Left lung (tissue), 4 donors: ENCODE measurements at regions not wholly inside any gene's neighbourhood (a gene's known extent, or its start where the extent isn't known, plus 50 kb on each side); places are given as distances from the start of the nearest gene placed in this dataset.

Source experiments
- ATAC-seq: fragments of 200-7000 bp; cut with Tn5 transposase; one replicate; pipeline ENCODE4 v1.9.1; 2020; ENCODE audit warnings: moderate library complexity
- DNase-seq, 4 donors: peaks; one replicate each; pipeline ENCODE4 v3.0.0-alpha.2; 2013 to 2020
- H3K27ac ChIP-seq, 2 donors: fragments of 200-600 bp; sonication (generic) in 1 of 2; one replicate each; pipeline versions ENCODE4 v1.5.0 to v1.8.0; 2020 to 2021
- H3K27me3 ChIP-seq, 2 donors: fragments of 200-600 bp; sonication (generic) in 1 of 2; one replicate each; pipeline versions ENCODE4 v1.5.0 to v1.8.0; 2020 to 2021
- H3K36me3 ChIP-seq, 2 donors: fragments of 200-600 bp; sonication (generic) in 1 of 2; one replicate each; pipeline versions ENCODE4 v1.5.0 to v1.8.0; 2020 to 2021
- H3K4me1 ChIP-seq, 2 donors: fragments of 200-600 bp; one replicate each; pipeline ENCODE4 v1.8.0; 2021
- H3K4me3 ChIP-seq, 2 donors: fragments of 200-600 bp; sonication (generic) in 1 of 2; one replicate each; pipeline versions ENCODE4 v1.5.0 to v1.8.0; 2020 to 2021; ENCODE audit warnings: mild to moderate bottlenecking in 1 of 2
- H3K9me3 ChIP-seq, 2 donors: fragments of 200-600 bp; sonication (generic) in 1 of 2; one replicate each; pipeline versions ENCODE4 v1.5.0 to v1.8.0; 2020 to 2021
- intact Hi-C, 2 donors: fragments of 100-400 bp; cut with DNase I; formaldehyde crosslinking; loops; one replicate each; pipeline versions ENCODE4 v1.11.2 to v1.14.2; 2022
- TF ChIP-seq, protein P1 (sequence below), 2 donors: fragments of 200-600 bp; sonication (generic) in 1 of 2; IDR thresholded peaks; one replicate each; pipeline versions ENCODE4 v1.5.0 to v1.8.0; 2021; ENCODE audit warnings: antibody characterized with exemption in 2 of 2
- donor health status: DM: no; HTN: yes; CAD: no.
- donor health status: DM: no; HTN: no; CAD: no.

DNA sequence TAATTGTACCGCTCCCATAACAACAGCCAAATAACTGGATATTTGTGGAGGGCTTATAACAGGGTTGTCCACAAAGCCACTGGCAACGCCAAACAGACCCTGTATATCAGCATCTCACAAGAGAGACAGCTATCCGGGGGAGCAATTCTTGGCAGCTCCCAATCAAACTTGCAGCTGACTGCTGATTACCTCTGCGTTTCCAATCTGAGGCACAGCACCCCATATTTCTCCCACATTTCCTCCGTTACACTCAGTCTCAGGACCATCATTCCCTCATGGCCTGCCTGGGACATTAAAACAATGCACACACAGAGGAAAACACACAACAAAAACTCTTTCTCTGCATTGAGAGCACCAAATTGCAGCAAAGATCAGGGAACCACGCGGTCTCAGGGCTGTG is 67.8 kb upstream of the SDK1 start:
- TF ChIP-seq, protein P1, sequence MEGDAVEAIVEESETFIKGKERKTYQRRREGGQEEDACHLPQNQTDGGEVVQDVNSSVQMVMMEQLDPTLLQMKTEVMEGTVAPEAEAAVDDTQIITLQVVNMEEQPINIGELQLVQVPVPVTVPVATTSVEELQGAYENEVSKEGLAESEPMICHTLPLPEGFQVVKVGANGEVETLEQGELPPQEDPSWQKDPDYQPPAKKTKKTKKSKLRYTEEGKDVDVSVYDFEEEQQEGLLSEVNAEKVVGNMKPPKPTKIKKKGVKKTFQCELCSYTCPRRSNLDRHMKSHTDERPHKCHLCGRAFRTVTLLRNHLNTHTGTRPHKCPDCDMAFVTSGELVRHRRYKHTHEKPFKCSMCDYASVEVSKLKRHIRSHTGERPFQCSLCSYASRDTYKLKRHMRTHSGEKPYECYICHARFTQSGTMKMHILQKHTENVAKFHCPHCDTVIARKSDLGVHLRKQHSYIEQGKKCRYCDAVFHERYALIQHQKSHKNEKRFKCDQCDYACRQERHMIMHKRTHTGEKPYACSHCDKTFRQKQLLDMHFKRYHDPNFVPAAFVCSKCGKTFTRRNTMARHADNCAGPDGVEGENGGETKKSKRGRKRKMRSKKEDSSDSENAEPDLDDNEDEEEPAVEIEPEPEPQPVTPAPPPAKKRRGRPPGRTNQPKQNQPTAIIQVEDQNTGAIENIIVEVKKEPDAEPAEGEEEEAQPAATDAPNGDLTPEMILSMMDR (IDR thresholded peaks at IDR 0.05) = no peak

DNA sequence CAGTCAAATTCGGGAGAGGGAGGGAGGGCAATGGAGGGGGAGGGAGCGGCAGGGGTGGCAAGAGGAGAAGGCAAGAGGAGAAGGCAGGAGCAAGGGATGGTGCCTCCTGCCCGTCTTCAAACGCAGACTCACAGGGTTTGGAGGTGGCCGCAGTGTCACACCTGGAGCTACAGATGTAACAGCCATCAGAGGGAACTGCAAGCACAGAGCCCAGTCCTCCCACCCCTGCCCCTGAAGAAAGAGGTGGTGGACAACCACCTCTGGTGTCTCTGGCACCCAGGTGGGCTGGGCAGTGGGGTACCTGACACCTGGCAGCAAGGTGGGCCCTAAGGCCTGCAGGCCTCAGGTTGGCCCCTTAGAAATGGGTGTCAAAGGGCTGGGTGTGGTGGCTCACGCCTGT is 67.0 kb upstream of the SDK1 start:
- H3K4me3 ChIP-seq = no peak overlapping the region
- DNase-seq = no peak
- peaks cover 0 to 16% of the 10 kb centered on the region in 2 donors for H3K9me3 ChIP-seq
- H3K27me3 ChIP-seq = no peaks in the 10 kb centered on the region
- ATAC-seq = no peak
- H3K4me1 ChIP-seq = no peaks in the 10 kb centered on the region
- H3K27ac ChIP-seq = no peak overlapping the region
- no peaks in the 10 kb centered on the region for H3K36me3 ChIP-seq
- TF ChIP-seq, protein P1 (IDR thresholded peaks at IDR 0.05) = no peak
- intact Hi-C loops = no loop called here

More for the DNA sequence above, 67.8 kb upstream of the SDK1 start:
- Histone ChIP-seq H3K27ac (no peak overlapping the region), H3K36me3 (no peaks in the 10 kb centered on the region), H3K27me3 (no peaks in the 10 kb centered on the region), H3K4me3 (no peak overlapping the region), H3K4me1 (no peaks in the 10 kb centered on the region), H3K9me3 (peaks cover 0 to 16% of the 10 kb centered on the region in 2 donors)
- ATAC-seq = no peak
- intact Hi-C loops = no loop called here
- DNase-seq = no peak

DNA sequence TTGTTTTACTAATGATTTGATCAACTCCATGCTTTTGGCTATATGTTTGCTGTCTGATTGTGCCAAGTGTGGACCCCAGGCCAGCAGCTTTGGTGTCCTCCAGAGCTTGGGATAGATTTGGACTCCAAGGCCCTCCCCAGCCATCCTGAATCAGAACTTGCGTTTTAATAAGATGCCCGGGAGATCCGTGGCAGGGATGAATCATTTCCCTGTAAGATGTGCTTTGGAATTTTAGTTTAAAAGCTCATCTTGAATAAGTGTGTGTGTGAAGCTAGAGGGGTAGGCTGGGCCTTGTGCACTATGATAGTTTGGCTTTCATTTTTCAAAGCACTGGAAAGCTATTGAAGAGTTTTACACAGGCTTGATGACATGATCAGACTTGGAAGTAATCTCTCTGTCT is 66.2 kb upstream of the SDK1 start:
- no peaks in the 10 kb centered on the region for H3K27me3 ChIP-seq
- no peaks in the 10 kb centered on the region for H3K4me1 ChIP-seq
- TF ChIP-seq, protein P1 (IDR thresholded peaks at IDR 0.05) = no peak
- DNase-seq = no peak
- no peak overlapping the region for H3K4me3 ChIP-seq
- intact Hi-C loops = no loop called here
- H3K9me3 ChIP-seq = peaks cover 0 to 16% of the 10 kb centered on the region in 2 donors
- no peaks in the 10 kb centered on the region for H3K36me3 ChIP-seq
- no peak for ATAC-seq
- H3K27ac ChIP-seq = no peak overlapping the region

DNA sequence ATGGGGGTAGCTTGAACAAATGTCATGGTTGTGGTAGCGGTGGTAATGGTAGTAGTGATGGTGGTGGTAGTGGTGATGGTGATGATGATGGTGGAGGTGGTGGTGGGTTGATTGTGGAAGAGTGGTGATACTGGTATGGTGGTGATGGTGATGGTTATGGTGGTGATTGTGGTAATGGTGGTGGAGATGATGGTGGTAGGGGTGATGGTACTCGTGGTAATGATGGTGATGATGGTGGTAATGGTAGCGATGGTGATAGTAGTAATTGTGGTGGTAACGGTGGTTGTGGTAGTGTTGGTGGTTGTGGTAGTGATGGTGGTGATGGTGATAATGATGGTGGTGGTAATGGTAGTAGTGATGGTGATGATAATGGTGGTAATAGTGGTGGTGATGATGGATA is 65.7 kb upstream of the SDK1 start:
- H3K27ac ChIP-seq = no peak overlapping the region
- no peak for DNase-seq
- H3K4me3 ChIP-seq = no peak overlapping the region
- intact Hi-C loops = no loop called here
- ATAC-seq = no peak
- H3K9me3 ChIP-seq = peaks cover 0 to 16% of the 10 kb centered on the region in 2 donors
- H3K4me1 ChIP-seq = no peaks in the 10 kb centered on the region
- no peaks in the 10 kb centered on the region for H3K36me3 ChIP-seq
- TF ChIP-seq, protein P1 (IDR thresholded peaks at IDR 0.05) = no peak
- no peaks in the 10 kb centered on the region for H3K27me3 ChIP-seq

DNA sequence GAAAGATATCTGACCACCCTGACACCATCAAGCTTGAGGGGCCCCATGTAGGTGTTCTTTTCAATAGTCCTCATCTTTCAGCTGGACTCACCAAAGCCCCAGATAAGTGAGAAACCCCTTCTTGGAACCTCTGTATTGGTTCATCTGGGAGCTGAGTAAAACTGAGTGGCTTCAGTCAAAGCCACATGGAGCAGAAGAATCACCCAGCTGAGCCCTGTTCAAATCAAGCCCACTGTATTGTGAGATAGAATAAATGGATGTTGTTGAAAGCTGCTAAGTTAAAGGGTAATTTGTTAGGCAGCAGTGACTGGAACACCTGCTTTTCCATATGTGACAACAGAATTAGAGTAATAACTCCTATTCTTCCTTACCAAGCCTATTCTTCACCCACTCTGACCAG is 64.8 kb upstream of the SDK1 start:
- no peak for DNase-seq
- Histone ChIP-seq H3K9me3 (peaks cover 0 to 16% of the 10 kb centered on the region in 2 donors), H3K4me3 (no peak overlapping the region), H3K36me3 (no peaks in the 10 kb centered on the region), H3K27ac (no peak overlapping the region), H3K27me3 (no peaks in the 10 kb centered on the region), H3K4me1 (no peaks in the 10 kb centered on the region)
- intact Hi-C loops = no loop called here
- ATAC-seq = no peak
- TF ChIP-seq, protein P1 (IDR thresholded peaks at IDR 0.05) = no peak
